Erythroblast (primary cell): ENCODE measurements at regions not wholly inside any gene's neighbourhood (a gene's known extent, or its start where the extent isn't known, plus 50 kb on each side); places are given as distances from the start of the nearest gene placed in this dataset.

Source experiments
- DNase-seq, 2 experiments: peaks; one replicate each; lab custom pipeline; 2025; lab: John Stamatoyannopoulos, UW
- GATA1 ChIP-seq: IDR thresholded peaks from 2 replicates; pipeline ENCODE4 v1.6.1; 2011; ENCODE audit warnings: low read depth, mild to moderate bottlenecking, control low read depth, low read length, moderate library complexity
- POLR2A ChIP-seq: IDR thresholded peaks from 2 replicates; pipeline ENCODE4 v1.6.1; 2011; ENCODE audit warnings: mild to moderate bottlenecking, low read length

DNA sequence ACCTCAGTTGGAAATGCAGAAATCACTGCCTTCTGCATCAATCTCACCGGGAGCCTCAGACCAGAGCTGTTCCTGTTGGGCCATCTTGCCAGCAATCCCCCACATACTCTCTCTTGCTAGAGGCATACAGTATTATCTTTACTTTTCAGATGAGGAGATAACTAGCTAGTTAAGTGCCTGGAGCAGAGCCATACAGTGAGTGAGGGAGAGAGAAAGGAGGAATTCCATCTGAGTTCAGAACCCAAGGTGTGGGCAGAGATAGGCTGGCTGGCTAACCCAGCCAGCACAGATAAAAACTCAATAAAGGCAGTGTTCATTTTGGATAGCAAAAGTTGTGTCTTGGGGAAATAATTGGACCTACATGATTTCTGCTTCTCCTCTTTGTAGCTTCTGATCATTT is 268.0 kb upstream of the KIF2A start:
- TF ChIP-seq GATA1: no peak
- no peak for TF ChIP-seq POLR2A
- peak in 1 of 2 experiments; percentile 38 for DNase-seq

DNA sequence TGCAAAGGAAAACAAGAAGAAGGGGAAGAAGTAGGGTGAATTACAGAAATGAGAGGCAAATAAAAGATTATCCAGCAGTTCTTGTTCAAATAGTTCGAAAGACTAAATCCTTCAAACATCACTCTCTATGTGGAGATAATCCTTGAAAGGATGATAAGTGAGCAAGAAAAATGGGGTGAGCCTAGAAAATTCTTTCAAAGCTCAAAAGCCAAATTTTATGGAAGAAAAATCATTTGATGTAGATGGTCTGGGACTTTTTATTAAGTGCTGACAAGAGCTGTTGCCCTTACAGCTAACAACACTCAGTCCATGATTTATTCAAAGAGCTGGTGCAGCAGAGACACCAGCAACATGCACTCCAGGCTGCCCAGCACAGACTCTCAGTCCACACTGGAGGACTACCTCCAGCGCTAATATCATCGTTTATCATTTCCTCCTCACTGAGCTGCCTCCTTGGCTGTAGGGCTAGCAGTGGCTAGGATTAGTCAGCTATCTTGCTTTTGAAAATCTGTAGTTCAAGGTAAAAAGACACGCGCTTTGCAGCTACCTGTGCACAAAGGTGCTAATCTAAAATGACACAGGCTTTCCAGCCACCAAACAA is 264.8 kb upstream of the KIF2A start:
- no peak for DNase-seq
- no peak for TF ChIP-seq GATA1
- TF ChIP-seq POLR2A: no peak

DNA sequence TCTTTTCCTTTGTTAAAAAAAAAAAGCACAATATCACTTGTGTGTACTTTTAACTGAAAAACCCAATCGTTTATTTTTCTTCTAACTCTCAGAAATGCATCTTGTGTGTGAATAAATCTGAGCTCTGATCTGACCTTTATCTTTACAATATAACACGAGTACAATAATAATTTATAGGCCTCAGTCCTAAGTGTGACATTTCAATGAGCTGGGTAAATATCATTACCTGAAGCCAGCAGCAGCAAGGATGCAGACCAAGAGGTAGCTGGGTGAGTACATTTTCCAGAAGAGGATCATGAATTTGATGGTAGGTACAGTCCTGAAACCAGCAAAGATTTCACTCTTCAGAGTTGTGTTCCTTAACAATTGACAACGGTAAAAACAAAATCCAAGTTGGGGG is 264.0 kb upstream of the KIF2A start:
- TF ChIP-seq GATA1 (no peak), POLR2A (no peak)
- DNase-seq: no peak

GRCh38 chr5:62043289-62044280 is 262.4 kb upstream of the KIF2A start:
- TF ChIP-seq POLR2A (no peak), GATA1 (no peak)
- DNase-seq: no peak

DNA sequence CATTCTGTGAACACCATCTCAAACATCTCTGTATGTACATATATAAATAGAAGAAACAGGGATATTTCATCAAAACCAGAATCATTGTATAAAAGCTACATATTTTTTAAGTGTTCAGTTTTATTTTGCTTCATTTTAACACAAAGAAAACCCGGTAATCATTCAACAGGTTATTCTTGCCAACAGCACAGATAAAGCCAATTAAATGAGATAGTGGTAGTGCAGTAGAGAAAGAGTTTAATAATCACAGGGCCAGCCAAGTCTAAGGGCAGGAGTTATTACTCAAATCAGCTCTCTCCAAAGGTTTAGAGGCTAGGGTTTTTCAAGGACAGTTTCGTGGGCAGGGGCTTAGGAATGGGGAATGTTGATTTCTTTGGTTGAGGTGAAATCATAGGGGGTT is 261.0 kb upstream of the KIF2A start:
- no peak for DNase-seq
- TF ChIP-seq POLR2A: no peak
- no peak for TF ChIP-seq GATA1

DNA sequence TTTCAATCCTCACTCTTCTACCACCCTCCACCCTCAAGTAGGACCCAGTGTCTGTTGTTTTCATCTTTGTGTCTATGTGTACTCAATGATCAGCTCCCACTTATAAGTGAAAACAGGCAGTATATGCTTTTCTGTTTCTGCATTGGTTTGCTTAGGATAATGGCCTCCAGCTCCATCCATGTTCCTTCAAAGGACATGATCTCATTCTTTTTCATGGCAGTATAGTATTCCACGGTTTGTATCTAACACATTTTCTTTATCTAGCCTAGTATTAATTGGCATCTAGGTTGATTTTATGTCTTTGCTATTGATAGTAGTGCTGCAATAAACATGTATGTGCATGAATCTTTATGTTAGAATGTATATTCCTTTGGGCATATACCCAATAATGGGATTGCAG is 259.8 kb upstream of the KIF2A start:
- no peak for TF ChIP-seq GATA1
- no peak for TF ChIP-seq POLR2A
- DNase-seq: no peak

DNA sequence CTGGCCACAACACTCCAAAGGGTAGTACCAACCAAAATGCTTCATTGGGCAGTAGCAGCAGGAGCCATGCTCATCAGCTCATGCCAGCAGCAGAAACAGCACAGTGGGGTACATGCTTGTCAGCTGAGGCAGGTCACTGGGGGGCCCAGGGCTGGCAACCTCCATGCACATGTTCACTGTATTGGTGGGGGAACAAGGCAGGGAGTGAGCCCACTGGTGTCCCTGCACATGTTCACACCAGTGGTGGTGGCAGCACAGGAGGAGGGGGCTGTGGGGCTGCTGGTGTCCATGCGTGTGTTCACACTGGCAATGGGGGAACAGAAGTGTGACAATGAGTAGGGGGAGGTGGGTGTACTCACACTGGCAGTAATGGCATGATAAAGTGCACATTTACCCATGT is 254.3 kb upstream of the KIF2A start:
- DNase-seq: no peak
- TF ChIP-seq GATA1: no peak
- no peak for TF ChIP-seq POLR2A

DNA sequence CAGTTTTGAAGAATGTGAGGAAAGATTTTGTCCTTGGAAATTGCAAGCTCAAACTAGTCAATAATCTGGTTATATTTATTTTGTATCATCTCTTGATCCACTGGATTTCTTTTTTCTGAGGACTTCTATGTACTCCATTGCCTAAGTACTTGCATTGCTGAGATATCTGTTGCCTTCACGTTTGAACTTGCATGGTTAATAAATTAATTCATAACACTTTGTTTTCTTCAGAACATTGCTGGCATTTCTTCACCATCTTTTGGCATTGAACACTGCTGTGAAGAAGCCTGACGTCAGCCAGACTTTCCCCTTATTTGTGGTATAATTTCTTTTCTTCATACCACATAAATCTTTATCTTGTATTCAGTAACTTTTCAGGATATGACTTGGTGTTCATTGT is 246.0 kb upstream of the KIF2A start:
- DNase-seq: no peak

GRCh38 chr5:62065050-62065449 is 241.0 kb upstream of the KIF2A start:
- TF ChIP-seq GATA1 (no peak), POLR2A (no peak)
- no peak for DNase-seq

More for the DNA sequence above, 246.0 kb upstream of the KIF2A start:
- TF ChIP-seq POLR2A: no peak
- TF ChIP-seq GATA1: no peak

DNA sequence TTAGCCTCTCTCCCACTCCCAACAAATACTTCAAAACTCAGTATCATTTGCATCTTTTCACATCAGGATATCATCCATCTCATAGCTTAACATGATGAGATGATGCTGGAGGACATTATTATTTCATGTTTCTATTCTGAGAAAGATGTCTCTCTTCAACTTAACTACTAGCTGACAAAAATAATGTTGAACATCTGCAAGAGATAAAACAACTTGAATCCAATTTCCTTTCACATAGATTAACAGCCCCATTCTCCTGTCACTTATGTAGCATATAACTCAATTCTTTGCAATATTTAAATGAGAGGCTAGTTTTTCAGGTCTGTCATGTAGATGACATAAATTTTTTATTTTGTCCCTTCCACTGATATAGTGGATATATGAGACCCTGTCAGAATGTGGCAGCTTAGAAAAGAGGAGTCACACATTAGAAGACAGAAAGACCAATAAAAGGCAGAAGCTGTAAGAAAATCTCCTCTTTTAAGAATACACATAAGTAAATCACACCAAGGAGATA is 239.2 kb upstream of the KIF2A start:
- TF ChIP-seq GATA1 (no peak), POLR2A (no peak)
- DNase-seq: no peak

DNA sequence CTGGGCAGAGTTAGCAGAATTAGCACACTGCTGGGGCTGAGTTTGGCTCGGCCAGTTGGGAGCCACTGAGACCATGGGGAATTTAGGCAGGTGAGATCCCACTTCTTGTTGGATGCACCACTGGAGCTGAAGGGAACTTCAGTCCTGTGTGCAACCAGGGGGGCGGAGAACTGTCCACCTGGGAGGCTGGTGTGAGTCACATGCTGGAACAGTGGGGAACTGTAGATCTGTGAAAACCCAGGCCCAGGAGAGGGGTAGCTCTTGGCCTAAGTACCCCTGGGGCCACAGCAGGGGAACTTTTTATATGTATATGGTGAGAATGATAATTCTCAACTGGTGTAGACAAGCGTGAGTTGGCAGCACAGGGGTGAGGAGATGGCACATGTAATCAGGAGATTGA is 237.5 kb upstream of the KIF2A start:
- DNase-seq: no peak
- TF ChIP-seq GATA1 (no peak), POLR2A (no peak)

- DNase-seq: no peak
- TF ChIP-seq POLR2A (no peak), GATA1 (no peak)
These were observed 228.6 kb upstream of the KIF2A start for GRCh38 chr5:62077387-62077786.

DNA sequence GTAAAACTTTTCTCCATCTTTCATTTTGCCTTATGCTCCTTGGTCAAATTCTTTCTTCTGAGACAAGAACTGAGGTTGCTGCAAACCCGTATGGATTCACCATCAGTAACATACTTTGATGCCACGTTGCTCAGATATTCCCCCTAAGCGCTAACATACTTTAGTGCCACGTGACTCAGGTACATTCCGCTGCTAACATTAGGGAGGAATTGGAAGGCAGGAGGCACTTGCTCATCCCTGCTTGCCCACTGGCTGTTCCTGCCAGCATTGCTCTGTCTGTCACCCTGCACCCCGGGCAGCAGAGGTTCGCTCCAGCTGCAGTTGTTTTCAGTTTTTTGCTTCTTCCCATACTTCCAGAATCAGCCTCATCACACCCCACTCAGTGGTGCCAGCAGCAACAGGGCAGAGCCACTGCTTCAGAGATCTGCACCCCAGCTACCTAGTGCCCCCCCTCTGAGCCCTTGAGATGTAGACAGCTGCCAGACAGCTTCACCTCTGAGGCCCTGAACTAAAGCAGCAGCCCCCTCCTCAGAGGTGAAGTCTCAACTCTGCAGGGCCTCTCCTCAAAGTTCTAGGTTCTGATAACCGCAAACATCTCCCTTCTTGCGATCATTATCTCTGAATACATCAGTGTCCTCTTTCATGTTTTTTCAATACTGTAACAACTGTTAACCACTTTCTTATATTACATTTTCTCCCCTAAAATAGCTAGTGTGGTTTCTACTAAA is 228.0 kb upstream of the KIF2A start:
- no peak for TF ChIP-seq POLR2A
- no peak for TF ChIP-seq GATA1
- no peak for DNase-seq
